Lower leg skin (tissue), 4 donors: ENCODE measurements at regions not wholly inside any gene's neighbourhood (a gene's known extent, or its start where the extent isn't known, plus 50 kb on each side); places are given as distances from the start of the nearest gene placed in this dataset.

Experiments
- DNase-seq, 2 donors: peaks; one replicate each; pipeline ENCODE4 v3.0.0-alpha.2; 2019; ENCODE audit warnings: low spot score in 2 of 2
- H3K4me3 ChIP-seq: fragments of 200-600 bp; sonication (generic); 2 replicates; pipeline ENCODE4 v1.5.1; 2017; ENCODE audit warnings: mild to moderate bottlenecking, low read depth; ENCODE audit not compliant: poor library complexity, severe bottlenecking
- CTCF ChIP-seq, 3 donors: fragments of 450-650 bp; IDR thresholded peaks; one replicate each; pipeline ENCODE4 v1.5.1; 2016; ENCODE audit warnings: antibody characterized with exemption in 3 of 3, mild to moderate bottlenecking in 3 of 3, moderate library complexity in 2 of 3
- POLR2A ChIP-seq, 2 donors: fragments of 450-650 bp; IDR thresholded peaks; one replicate each; pipeline ENCODE4 v1.6.1; 2016 to 2017; ENCODE audit warnings: antibody characterized with exemption in 2 of 2, mild to moderate bottlenecking in 1 of 2, moderate library complexity in 1 of 2
- WGBS, 2 donors: methylation state at CpG; one replicate each; pipeline ENCODE4 v1.1.5; 2018; 5-methylcytosine and 5-hydroxymethylcytosine counted together
- intact Hi-C: fragments of 100-400 bp; cut with DNase I; formaldehyde crosslinking; loops from one replicate; pipeline ENCODE4 v1.15.0; 2023; ENCODE audit warnings: low total_unique reads

DNA sequence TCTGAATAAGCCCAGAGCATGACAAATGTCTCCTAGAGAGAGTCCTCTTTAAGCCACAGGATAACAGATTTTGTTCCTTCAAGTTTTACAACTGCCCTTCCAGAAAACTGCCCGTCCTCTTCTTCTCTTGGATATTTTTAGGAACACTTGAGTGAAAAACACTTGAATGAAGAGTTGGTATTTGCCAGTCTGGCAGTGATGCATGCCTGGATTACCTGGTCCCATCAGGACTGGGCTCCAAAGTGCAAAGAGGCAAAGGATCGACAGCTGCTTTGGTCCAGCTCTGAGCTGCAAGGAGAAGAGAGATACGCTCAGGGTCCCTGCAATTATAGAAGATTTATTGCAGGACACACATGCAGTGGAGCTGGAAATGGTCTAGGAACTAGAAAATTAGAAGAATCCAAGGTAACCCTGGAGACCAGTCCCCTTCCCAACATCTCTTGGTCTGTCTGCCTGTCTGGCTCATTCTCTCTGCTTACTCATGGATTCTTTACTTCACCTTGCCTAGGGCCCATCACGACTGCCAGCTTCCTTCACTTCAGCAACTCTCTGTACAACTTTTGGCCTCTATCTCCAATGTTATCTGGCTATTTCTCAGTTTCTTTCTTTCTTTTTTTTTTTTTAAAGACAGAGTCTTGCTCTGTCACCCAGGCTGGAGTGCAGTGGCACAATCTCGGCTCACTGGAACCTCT is 112.1 kb upstream of the SIX2 start:
- 72 to 74% methylated on average over 5 of the region's 5 CpGs for WGBS, 2 donors
- DNase-seq, result no peak
- intact Hi-C loops, result no loop called here
- H3K4me3 ChIP-seq, result no peak overlapping the region
- no peak for TF ChIP-seq CTCF (IDR thresholded peaks at IDR 0.05)
- TF ChIP-seq POLR2A (IDR thresholded peaks at IDR 0.05), result no peak

DNA sequence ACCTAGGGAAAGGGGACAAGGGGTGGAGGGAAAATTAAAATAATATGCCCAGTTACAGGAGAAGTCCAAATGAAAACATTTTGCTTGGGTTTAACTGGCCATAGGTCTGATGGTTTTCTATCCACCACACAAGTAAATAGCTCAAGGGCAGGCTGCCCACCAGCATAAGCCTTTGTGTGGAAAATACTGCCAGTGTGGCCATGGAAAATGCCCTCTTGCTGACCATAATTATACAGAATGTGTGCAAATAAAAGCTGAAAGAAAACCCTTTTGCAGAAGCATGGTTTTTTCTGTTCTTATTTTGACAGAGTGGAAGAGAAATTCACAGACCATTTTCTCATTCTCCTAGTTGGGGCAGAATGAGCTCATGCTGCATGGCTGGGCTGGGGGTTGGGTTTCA is 111.3 kb upstream of the SIX2 start:
- intact Hi-C loops, result no loop called here
- no peak for TF ChIP-seq CTCF (IDR thresholded peaks at IDR 0.05)
- no peak for TF ChIP-seq POLR2A (IDR thresholded peaks at IDR 0.05)
- H3K4me3 ChIP-seq, result no peak overlapping the region
- no peak for DNase-seq

GRCh38 chr2:45119855-45120254 is 110.6 kb upstream of the SIX2 start:
- H3K4me3 ChIP-seq, result no peak overlapping the region
- TF ChIP-seq POLR2A (IDR thresholded peaks at IDR 0.05) (no peak), CTCF (IDR thresholded peaks at IDR 0.05) (no peak)
- WGBS, 2 donors, result 51 to 72% methylated on average over 2 of the region's 2 CpGs
- intact Hi-C loops, result no loop called here
- DNase-seq, result no peak

- no peak for DNase-seq
- no peak overlapping the region for H3K4me3 ChIP-seq
- intact Hi-C loops, result no loop called here
- TF ChIP-seq CTCF (IDR thresholded peaks at IDR 0.05) (no peak), POLR2A (IDR thresholded peaks at IDR 0.05) (no peak)
- WGBS, 2 donors, result 93 to 95% methylated on average over 5 of the region's 5 CpGs
These were observed 109.8 kb upstream of the SIX2 start for GRCh38 chr2:45119038-45119437.

DNA sequence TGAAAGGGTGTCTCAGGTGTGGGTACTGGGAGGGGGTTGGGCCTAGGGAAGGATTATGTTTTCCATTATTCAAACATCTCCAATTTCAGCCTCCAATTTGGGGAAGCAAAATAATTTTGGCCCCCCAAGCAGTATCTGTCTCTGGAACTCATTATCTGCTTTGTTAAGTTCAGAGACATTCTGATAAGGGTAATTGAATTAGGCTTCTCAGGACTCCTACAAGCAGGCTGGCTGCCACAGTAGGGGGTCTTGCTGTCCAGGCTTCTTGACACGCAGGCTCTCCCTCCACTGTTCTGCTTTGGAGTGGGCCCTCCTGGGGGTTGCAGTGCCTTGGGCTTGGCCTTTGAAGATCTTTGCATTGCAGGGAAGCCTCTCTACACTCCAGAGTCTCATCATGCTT is 108.1 kb upstream of the SIX2 start:
- 86 to 90% methylated on average over 1 of the region's 1 CpG for WGBS, 2 donors
- no peak for DNase-seq
- intact Hi-C loops, result no loop called here
- H3K4me3 ChIP-seq, result no peak overlapping the region
- TF ChIP-seq CTCF (IDR thresholded peaks at IDR 0.05) (no peak), POLR2A (IDR thresholded peaks at IDR 0.05) (no peak)

DNA sequence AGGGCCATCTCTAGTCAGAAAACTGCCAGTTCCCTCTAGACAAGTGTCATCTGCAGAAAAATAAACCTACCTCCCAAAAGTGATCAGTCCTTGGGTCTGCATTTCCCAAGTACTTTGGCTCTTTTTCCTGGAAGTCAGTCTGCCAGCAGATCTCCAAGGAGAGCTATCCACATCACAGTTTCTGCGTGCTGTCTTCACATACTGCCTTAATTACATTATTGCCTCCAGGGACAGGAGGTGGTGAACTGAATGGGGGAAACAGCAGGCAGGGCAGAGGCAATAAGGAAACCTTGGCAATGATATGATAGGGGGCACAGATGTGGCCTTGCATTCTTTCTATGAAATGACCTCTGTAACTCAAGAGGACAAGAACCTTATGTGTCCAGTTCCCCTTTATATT is 105.9 kb upstream of the SIX2 start:
- no peak overlapping the region for H3K4me3 ChIP-seq
- TF ChIP-seq CTCF (IDR thresholded peaks at IDR 0.05) (no peak), POLR2A (IDR thresholded peaks at IDR 0.05) (no peak)
- intact Hi-C loops, result no loop called here
- DNase-seq, result no peak
- 27 to 38% methylated on average over 1 of the region's 1 CpG for WGBS, 2 donors
